ENCODE measurements at regions not wholly inside any gene's neighbourhood (a gene's known extent, or its start where the extent isn't known, plus 50 kb on each side); places are given as distances from the start of the nearest gene placed in this dataset.
A peak's percentile ranks its signal among the peaks of the same experiment; 100 is the strongest.

DNA sequence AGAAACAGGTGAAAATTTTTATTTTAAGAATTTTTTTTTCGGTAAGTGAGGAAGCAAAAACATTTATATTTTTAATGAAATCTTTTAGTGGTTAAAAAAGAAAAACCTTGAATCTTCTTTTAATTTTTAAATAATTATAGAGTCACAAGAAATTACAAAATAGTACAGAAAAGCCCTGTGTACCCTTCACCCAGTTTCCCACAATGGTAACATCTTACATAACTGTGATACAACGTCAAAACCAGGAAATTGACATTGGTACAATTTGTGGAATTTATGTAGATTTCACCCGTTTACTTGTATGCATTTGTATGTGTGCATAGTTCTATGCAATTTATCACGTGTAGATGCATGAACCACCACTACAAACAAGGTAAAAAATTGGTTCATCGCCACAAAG lies 285.9 kb downstream of the MTX2 start:
- TF ChIP-seq ZBTB7A (tag by site-specific recombination; IDR thresholded peaks at IDR 0.05; ENCODE audit: low read depth) (no peak), ZNF341 (tag by site-specific recombination; IDR thresholded peaks at IDR 0.05; ENCODE audit: low read depth) (no peak), ZNF529 (tag by site-specific recombination; IDR thresholded peaks at IDR 0.05; ENCODE audit: insufficient replicate concordance) (peak; percentile 94)
- Histone ChIP-seq H3K36me3 (ENCODE audit: control insufficient read depth in 2 of 2, insufficient read depth in 1 of 2, low read length in 2 of 2) (no peaks in the 10 kb centered on the region), H3K9me3 (ENCODE audit: control insufficient read depth, insufficient read depth, low read depth, low read length) (no peaks in the 10 kb centered on the region), H3K4me3 (ENCODE audit: low read depth, low read length) (no peak overlapping the region), H3K27ac (ENCODE audit: extremely low read depth, low read depth, low read length) (no peak overlapping the region), H3K4me1 (ENCODE audit: control insufficient read depth, insufficient read depth, low read length) (peaks cover 7% of the 10 kb centered on the region; the same call in 1 of the 2 replicates)
- ChIA-PET POLR2A (no interaction called here), CTCF (interaction anchor here (0.6 to 1.9 kb wide), 47 partner anchors 8 to 620 kb away, joined by 3 to 25 read pairs (median 5); no protein-coding TSS in a partner anchor)

DNA sequence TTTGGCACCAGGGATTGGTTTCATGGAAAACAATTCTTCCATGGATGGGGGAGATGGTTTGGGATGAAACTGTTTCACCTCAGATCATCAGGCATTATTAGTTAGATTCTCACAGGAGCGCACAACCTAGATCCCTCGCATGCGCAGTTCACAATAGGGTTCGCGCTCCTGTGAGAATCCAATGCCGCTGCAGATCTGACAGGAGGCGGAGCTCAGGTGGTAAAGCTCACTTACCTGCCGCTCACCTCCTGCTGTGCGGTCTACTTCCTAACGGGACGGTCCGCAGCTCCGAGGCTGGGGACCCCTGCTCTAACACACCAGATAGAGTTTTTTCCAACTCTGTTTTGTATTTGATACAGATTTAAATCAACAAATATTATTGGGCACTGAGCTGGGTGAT lies 286.5 kb downstream of the MTX2 start:
- H3K36me3 ChIP-seq (ENCODE audit: control insufficient read depth in 2 of 2, insufficient read depth in 1 of 2, low read length in 2 of 2): no peaks in the 10 kb centered on the region
- POLR2A ChIA-PET: no interaction called here
- TF ChIP-seq ZNF366 (tag by site-specific recombination; conservative IDR thresholded peaks at IDR 0.05): no peak
- TF ChIP-seq SCRT1 (tag by site-specific recombination; IDR thresholded peaks at IDR 0.05; ENCODE audit: borderline replicate concordance): no peak
- no peak for TF ChIP-seq ZSCAN30 (tag by site-specific recombination; IDR thresholded peaks at IDR 0.05)
- no peak for TF ChIP-seq PRDM6 (tag by site-specific recombination; IDR thresholded peaks at IDR 0.05)
- TF ChIP-seq ZXDB (tag by site-specific recombination; IDR thresholded peaks at IDR 0.05): no peak
- no peak for TF ChIP-seq ZNF830 (tag by site-specific recombination; IDR thresholded peaks at IDR 0.05; ENCODE audit: low read depth)
- no peak for TF ChIP-seq ZNF473 (tag by site-specific recombination; IDR thresholded peaks at IDR 0.05)
- TF ChIP-seq ZBTB48 (tag by site-specific recombination; IDR thresholded peaks at IDR 0.05): no peak
- no peak for TF ChIP-seq ZFHX2 (tag by site-specific recombination; conservative IDR thresholded peaks at IDR 0.05)
- TF ChIP-seq ZNF16 (tag by site-specific recombination; IDR thresholded peaks at IDR 0.05; ENCODE audit: low read depth): no peak
- no peak for TF ChIP-seq ZNF157 (tag by site-specific recombination; IDR thresholded peaks at IDR 0.05)
- no peak for TF ChIP-seq HOXD13 (CRISPR knock-in tag; IDR thresholded peaks at IDR 0.05; ENCODE audit: borderline replicate concordance)
- TF ChIP-seq ZNF548 (tag by site-specific recombination; IDR thresholded peaks at IDR 0.05): no peak
- TF ChIP-seq ZNF132 (tag by site-specific recombination; IDR thresholded peaks at IDR 0.05; ENCODE audit: borderline replicate concordance): no peak
- peaks cover 7% of the 10 kb centered on the region; the same call in 1 of the 2 replicates for H3K4me1 ChIP-seq (ENCODE audit: control insufficient read depth, insufficient read depth, low read length)
- H3K27ac ChIP-seq (ENCODE audit: extremely low read depth, low read depth, low read length): no peak overlapping the region
- CTCF ChIA-PET: interaction anchor here (0.6 to 1.4 kb wide), 7 partner anchors 67 to 639 kb away, joined by 3 to 6 read pairs (median 3); no protein-coding TSS in a partner anchor
- no peak overlapping the region for H3K4me3 ChIP-seq (ENCODE audit: low read depth, low read length)
- no peaks in the 10 kb centered on the region for H3K9me3 ChIP-seq (ENCODE audit: control insufficient read depth, insufficient read depth, low read depth, low read length)

GRCh38 chr2:176556373-176556772 lies 287.1 kb downstream of the MTX2 start:
- Histone ChIP-seq H3K36me3 (ENCODE audit: control insufficient read depth in 2 of 2, insufficient read depth in 1 of 2, low read length in 2 of 2) (no peaks in the 10 kb centered on the region), H3K4me3 (ENCODE audit: low read depth, low read length) (no peak overlapping the region), H3K27ac (ENCODE audit: extremely low read depth, low read depth, low read length) (no peak overlapping the region), H3K4me1 (ENCODE audit: control insufficient read depth, insufficient read depth, low read length) (peaks cover 7% of the 10 kb centered on the region; the same call in 1 of the 2 replicates), H3K9me3 (ENCODE audit: control insufficient read depth, insufficient read depth, low read depth, low read length) (no peaks in the 10 kb centered on the region)
- ChIA-PET CTCF (interaction anchor here (0.6 to 1.4 kb wide), 8 partner anchors 29 to 640 kb away, joined by 3 to 6 read pairs (median 3); no protein-coding TSS in a partner anchor), POLR2A (no interaction called here)
- no peak for TF ChIP-seq ZBTB7A (tag by site-specific recombination; IDR thresholded peaks at IDR 0.05; ENCODE audit: low read depth)
- no peak for TF ChIP-seq ZNF473 (tag by site-specific recombination; IDR thresholded peaks at IDR 0.05)

- ChIA-PET CTCF (interaction anchor here (0.7 kb wide), 2 partner anchors 16 to 293 kb away, joined by 3 read pairs; no protein-coding TSS in a partner anchor), POLR2A (no interaction called here)
- Histone ChIP-seq H3K4me3 (ENCODE audit: low read depth, low read length) (no peak overlapping the region), H3K36me3 (ENCODE audit: control insufficient read depth in 2 of 2, insufficient read depth in 1 of 2, low read length in 2 of 2) (no peaks in the 10 kb centered on the region), H3K9me3 (ENCODE audit: control insufficient read depth, insufficient read depth, low read depth, low read length) (no peaks in the 10 kb centered on the region), H3K4me1 (ENCODE audit: control insufficient read depth, insufficient read depth, low read length) (peaks cover 5% of the 10 kb centered on the region), H3K27ac (ENCODE audit: extremely low read depth, low read depth, low read length) (no peak overlapping the region)
- TF ChIP-seq ZNF335 (tag by site-specific recombination; conservative IDR thresholded peaks at IDR 0.05): no peak
- TF ChIP-seq ZNF664 (tag by site-specific recombination; IDR thresholded peaks at IDR 0.05): peak; percentile 79
Observed at GRCh38 chr2:176557821-176558220, 288.6 kb downstream of the MTX2 start.
